Upper lobe of right lung (tissue), 1 donor: ENCODE measurements at regions not wholly inside any gene's neighbourhood (a gene's known extent, or its start where the extent isn't known, plus 50 kb on each side); places are given as distances from the start of the nearest gene placed in this dataset.

Experiments
- ATAC-seq: fragments of 200-7000 bp; cut with Tn5 transposase; one replicate; pipeline ENCODE4 v1.9.1; 2020; ENCODE audit warnings: mild to moderate bottlenecking, moderate library complexity
- DNase-seq: peaks from one replicate; pipeline ENCODE4 v3.0.0-alpha.2; 2020
- H3K27ac ChIP-seq: fragments of 200-600 bp; one replicate; pipeline ENCODE4 v1.8.0; 2022
- H3K27me3 ChIP-seq: fragments of 200-600 bp; one replicate; pipeline ENCODE4 v1.8.0; 2022; ENCODE audit warnings: mild to moderate bottlenecking
- H3K36me3 ChIP-seq: fragments of 200-600 bp; one replicate; pipeline ENCODE4 v1.8.0; 2022
- H3K4me1 ChIP-seq: fragments of 200-600 bp; one replicate; pipeline ENCODE4 v1.8.0; 2022
- H3K4me3 ChIP-seq: fragments of 200-600 bp; one replicate; pipeline ENCODE4 v1.8.0; 2022; ENCODE audit warnings: mild to moderate bottlenecking
- H3K9me3 ChIP-seq: fragments of 200-600 bp; one replicate; pipeline ENCODE4 v1.8.0; 2022
- intact Hi-C: fragments of 100-400 bp; cut with DNase I; formaldehyde crosslinking; loops from one replicate; pipeline ENCODE4 v1.11.0; 2022
- TF ChIP-seq, protein P1 (sequence below): fragments of 200-600 bp; IDR thresholded peaks from one replicate; pipeline ENCODE4 v1.8.0; 2022; ENCODE audit warnings: antibody characterized with exemption
- donor health status: DM: no; HTN: yes; CAD: no; lungs with severe emphysema.

DNA sequence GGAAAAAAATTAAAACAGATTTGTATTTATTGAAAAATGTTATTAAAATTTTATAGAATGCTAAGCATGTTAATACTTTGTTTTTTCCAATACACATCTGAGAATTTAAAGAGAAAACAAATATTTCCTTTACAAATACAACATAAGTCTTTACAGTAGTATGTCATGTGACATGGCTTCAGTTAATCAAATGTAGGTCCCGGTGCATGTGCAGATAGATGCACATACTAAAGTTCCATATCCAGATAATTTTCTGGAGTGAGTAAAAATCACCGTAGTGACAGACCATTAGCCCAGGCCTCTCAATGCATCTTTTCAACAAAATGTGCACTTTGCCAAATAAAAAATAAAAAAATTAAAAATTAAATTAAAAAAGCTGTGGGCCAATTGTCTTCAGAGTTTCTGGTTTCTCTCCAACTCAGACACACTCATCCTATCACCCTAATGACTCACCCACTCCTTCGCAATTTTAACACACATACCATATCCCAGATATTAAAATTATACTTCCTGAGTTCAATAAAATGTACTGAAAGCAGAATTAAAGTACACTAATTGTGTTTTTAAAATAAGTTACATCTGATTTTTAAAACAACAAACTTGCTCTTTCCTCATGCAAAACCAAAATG lies 508.1 kb downstream of the NR2F1-AS1 start:
- H3K36me3 ChIP-seq: no peaks in the 10 kb centered on the region
- no peaks in the 10 kb centered on the region for H3K27me3 ChIP-seq
- intact Hi-C loops: no loop called here
- TF ChIP-seq, protein P1, sequence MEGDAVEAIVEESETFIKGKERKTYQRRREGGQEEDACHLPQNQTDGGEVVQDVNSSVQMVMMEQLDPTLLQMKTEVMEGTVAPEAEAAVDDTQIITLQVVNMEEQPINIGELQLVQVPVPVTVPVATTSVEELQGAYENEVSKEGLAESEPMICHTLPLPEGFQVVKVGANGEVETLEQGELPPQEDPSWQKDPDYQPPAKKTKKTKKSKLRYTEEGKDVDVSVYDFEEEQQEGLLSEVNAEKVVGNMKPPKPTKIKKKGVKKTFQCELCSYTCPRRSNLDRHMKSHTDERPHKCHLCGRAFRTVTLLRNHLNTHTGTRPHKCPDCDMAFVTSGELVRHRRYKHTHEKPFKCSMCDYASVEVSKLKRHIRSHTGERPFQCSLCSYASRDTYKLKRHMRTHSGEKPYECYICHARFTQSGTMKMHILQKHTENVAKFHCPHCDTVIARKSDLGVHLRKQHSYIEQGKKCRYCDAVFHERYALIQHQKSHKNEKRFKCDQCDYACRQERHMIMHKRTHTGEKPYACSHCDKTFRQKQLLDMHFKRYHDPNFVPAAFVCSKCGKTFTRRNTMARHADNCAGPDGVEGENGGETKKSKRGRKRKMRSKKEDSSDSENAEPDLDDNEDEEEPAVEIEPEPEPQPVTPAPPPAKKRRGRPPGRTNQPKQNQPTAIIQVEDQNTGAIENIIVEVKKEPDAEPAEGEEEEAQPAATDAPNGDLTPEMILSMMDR: no peak
- H3K9me3 ChIP-seq: no peaks in the 10 kb centered on the region
- no peak for DNase-seq
- no peaks in the 10 kb centered on the region for H3K4me1 ChIP-seq
- no peak overlapping the region for H3K4me3 ChIP-seq
- ATAC-seq: no peak
- no peak overlapping the region for H3K27ac ChIP-seq

DNA sequence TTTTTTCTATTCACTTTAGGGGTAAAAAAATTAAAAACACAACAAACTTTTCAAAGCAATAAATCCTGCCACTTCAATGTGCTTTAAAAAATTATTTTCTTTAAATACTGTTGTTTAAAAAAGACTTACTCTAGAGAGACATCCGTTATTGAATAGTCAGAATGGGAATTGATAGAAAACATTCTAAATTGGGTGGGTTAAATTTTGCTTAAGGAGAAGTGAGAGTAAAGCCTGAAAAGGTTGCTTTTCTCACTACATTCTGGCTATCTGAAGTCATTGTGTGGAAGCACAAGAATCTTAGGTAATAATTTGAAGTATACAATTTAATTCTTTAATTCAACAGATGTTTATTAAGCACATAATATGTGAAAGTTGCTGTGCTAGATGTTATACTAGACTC lies 509.3 kb downstream of the NR2F1-AS1 start:
- DNase-seq: no peak
- intact Hi-C loops: no loop called here
- no peak overlapping the region for H3K27ac ChIP-seq

DNA sequence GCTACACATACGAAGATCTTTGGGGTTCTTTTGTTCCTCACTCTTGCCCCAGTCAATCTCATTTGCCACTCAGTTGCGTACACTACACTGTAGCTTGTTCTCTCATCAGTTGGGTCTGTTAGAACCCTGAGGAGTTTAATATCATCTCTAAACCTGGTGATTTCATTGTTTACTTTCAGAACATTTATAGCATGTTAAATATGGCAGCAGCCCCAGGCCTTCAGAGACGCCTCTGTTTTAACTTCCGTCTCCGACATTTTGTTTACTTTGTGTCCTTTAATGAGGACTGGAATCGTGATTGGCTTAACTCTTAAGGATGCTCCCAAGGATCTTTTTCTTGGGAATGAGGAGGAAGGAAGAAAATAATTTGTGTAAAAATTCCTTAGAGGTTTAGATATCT lies 510.1 kb downstream of the NR2F1-AS1 start:
- DNase-seq (no peak), ATAC-seq (no peak)
- Histone ChIP-seq H3K4me3 (no peak overlapping the region), H3K27ac (peak overlapping the region; percentile 21), H3K36me3 (no peaks in the 10 kb centered on the region), H3K27me3 (no peaks in the 10 kb centered on the region), H3K9me3 (no peaks in the 10 kb centered on the region), H3K4me1 (no peaks in the 10 kb centered on the region)
- intact Hi-C loops: no loop called here
- TF ChIP-seq, protein P1: no peak

More for the DNA sequence above, 509.3 kb downstream of the NR2F1-AS1 start:
- Histone ChIP-seq H3K4me3 (no peak overlapping the region), H3K4me1 (no peaks in the 10 kb centered on the region), H3K9me3 (no peaks in the 10 kb centered on the region), H3K27me3 (no peaks in the 10 kb centered on the region), H3K36me3 (no peaks in the 10 kb centered on the region)
- TF ChIP-seq, protein P1: no peak
- ATAC-seq: no peak

DNA sequence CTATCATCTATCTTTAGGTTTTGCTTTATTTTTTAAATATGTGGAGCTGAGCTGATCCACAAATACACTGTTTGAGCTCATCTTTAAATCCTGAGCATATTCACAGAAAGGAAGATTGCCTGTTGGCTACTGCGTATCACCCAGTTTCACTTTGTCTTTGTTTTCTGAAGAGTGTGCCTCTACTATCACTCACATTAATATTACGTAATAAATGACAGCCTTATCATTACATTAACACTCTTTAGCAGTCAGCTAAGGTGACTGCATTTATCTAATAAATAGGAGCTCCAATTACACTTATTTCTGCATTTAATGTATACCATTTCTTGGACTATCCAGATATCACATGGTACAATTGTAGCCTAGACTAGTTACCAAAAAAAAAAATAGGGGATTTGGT lies 511.7 kb downstream of the NR2F1-AS1 start:
- TF ChIP-seq, protein P1: no peak
- H3K9me3 ChIP-seq: no peaks in the 10 kb centered on the region
- DNase-seq (no peak), ATAC-seq (no peak)
- H3K27me3 ChIP-seq: no peaks in the 10 kb centered on the region
- H3K4me3 ChIP-seq: no peak overlapping the region
- H3K27ac ChIP-seq: no peak overlapping the region
- H3K4me1 ChIP-seq: no peaks in the 10 kb centered on the region
- H3K36me3 ChIP-seq: no peaks in the 10 kb centered on the region
- intact Hi-C loops: no loop called here

DNA sequence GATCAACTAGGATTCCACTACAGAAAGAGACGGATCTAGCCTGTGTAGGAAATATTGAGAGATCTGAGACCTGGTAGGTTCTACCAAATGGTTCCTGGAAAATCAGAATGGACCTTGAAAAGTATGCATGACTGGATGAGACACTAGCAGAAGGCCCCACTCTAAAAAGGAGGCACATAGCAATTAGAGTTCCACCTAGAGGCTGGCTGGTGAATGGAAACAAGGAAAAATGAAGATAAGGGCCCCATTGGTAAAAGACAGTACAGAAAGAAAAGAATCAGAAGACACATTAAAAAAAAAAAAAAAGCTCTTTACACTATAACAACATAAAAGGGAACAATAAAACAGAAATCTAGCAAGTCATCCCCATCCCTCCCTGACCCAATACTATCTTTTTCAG lies 518.5 kb downstream of the NR2F1-AS1 start:
- no peak overlapping the region for H3K4me3 ChIP-seq
- no peaks in the 10 kb centered on the region for H3K9me3 ChIP-seq
- no peak overlapping the region for H3K27ac ChIP-seq
- TF ChIP-seq, protein P1: peak; percentile 9
- no peaks in the 10 kb centered on the region for H3K36me3 ChIP-seq
- ATAC-seq (no peak), DNase-seq (no peak)
- H3K4me1 ChIP-seq: no peaks in the 10 kb centered on the region
- H3K27me3 ChIP-seq: no peaks in the 10 kb centered on the region
- intact Hi-C loops: no loop called here

DNA sequence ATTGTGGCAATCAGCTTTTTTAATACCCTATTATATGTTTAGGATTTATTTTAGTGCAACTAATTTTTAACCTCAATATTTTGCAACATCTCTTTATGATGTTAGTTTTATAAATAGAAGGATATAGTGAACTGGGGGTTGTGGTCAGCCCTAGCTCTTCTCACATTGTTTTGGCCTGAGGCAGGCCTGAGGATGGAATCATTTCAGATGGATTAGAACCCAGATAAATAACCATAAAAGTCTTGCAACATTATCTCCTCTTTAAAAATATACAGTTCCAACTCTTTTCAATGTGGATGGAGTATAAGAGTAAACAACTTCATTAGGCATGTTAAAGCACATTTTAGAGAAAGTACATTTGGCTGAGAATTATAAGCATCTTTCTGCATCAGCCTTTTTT lies 522.7 kb downstream of the NR2F1-AS1 start:
- no peak for DNase-seq
- TF ChIP-seq, protein P1: no peak
- Histone ChIP-seq H3K36me3 (no peaks in the 10 kb centered on the region), H3K4me3 (no peak overlapping the region), H3K27ac (no peak overlapping the region), H3K9me3 (no peaks in the 10 kb centered on the region), H3K27me3 (no peaks in the 10 kb centered on the region), H3K4me1 (no peaks in the 10 kb centered on the region)
- intact Hi-C loops: no loop called here
- ATAC-seq: no peak
